Left colon (tissue), 2 donors: ENCODE measurements at regions not wholly inside any gene's neighbourhood (a gene's known extent, or its start where the extent isn't known, plus 50 kb on each side); places are given as distances from the start of the nearest gene placed in this dataset.

Source experiments
- ATAC-seq: fragments of 200-7000 bp; cut with Tn5 transposase; one replicate; pipeline ENCODE4 v1.9.1; 2020; ENCODE audit warnings: mild to moderate bottlenecking, moderate library complexity
- DNase-seq, 2 donors: peaks; one replicate each; pipeline ENCODE4 v3.0.0-alpha.2; 2020
- intact Hi-C, 2 donors: fragments of 100-400 bp; cut with DNase I in 1 of 2; cut with micrococcal nuclease in 1 of 2; formaldehyde crosslinking; loops; one replicate each; pipeline versions ENCODE4 v1.11.2 to v1.14.0; 2022; cut with DNase I, micrococcal nuclease
- donor health status: DM: no; HTN: no; CAD: no.
- donor health status: DM: yes; HTN: yes; CAD: no.

GRCh38 chr17:5686074-5686635 lies 101.8 kb upstream of the NLRP1 start:
- no peak for ATAC-seq
- intact Hi-C loops, result no loop called here
- no peak for DNase-seq

GRCh38 chr17:5687646-5688045 lies 103.3 kb upstream of the NLRP1 start:
- intact Hi-C loops, result no loop called here
- ATAC-seq (no peak), DNase-seq (no peak)

GRCh38 chr17:5693821-5694220 lies 109.5 kb upstream of the NLRP1 start:
- DNase-seq (no peak), ATAC-seq (no peak)
- intact Hi-C loops, result no loop called here

GRCh38 chr17:5694551-5694950 lies 110.2 kb upstream of the NLRP1 start:
- DNase-seq (no peak), ATAC-seq (no peak)
- intact Hi-C loops, result no loop called here

GRCh38 chr17:5695480-5695879 lies 111.2 kb upstream of the NLRP1 start:
- DNase-seq, result no peak
- intact Hi-C loops, result no loop called here

GRCh38 chr17:5698959-5699358 lies 114.7 kb upstream of the NLRP1 start:
- ATAC-seq, result no peak
- intact Hi-C loops, result no loop called here
- no peak for DNase-seq

More at GRCh38 chr17:5695480-5695879, 111.2 kb upstream of the NLRP1 start:
- ATAC-seq, result no peak

- ATAC-seq, result no peak
- DNase-seq, result no peak
- intact Hi-C loops, result loop anchor here in 1 of 2 donors (10.0 kb wide), 1 partner anchor 115 kb away; the partner anchor contains the start of gene NLRP1
These were observed 115.5 kb upstream of the NLRP1 start for GRCh38 chr17:5699814-5700213.

- intact Hi-C loops, result loop anchor here in 1 of 2 donors (10.0 kb wide), 1 partner anchor 116 kb away; the partner anchor contains the start of gene NLRP1
- no peak for ATAC-seq
- no peak for DNase-seq
These were observed 116.4 kb upstream of the NLRP1 start for GRCh38 chr17:5700745-5701144.

- DNase-seq (no peak), ATAC-seq (no peak)
- intact Hi-C loops, result loop anchor here in 1 of 2 donors (10.0 kb wide), 1 partner anchor 117 kb away; the partner anchor contains the start of gene NLRP1
These were observed 117.1 kb upstream of the NLRP1 start for GRCh38 chr17:5701381-5701780.

- ATAC-seq, result no peak
- intact Hi-C loops, result loop anchor here in 1 of 2 donors (10.0 kb wide), 1 partner anchor 118 kb away; the partner anchor contains the start of gene NLRP1
- no peak for DNase-seq
These were observed 118.7 kb upstream of the NLRP1 start for GRCh38 chr17:5702951-5703510.

GRCh38 chr17:5703736-5704135 lies 119.4 kb upstream of the NLRP1 start:
- no peak for ATAC-seq
- intact Hi-C loops, result loop anchor here in 1 of 2 donors (10.0 kb wide), 1 partner anchor 119 kb away; the partner anchor contains the start of gene NLRP1

GRCh38 chr17:5705081-5705875 lies 121.0 kb upstream of the NLRP1 start:
- intact Hi-C loops, result loop anchor here in 1 of 2 donors (10.0 kb wide), 1 partner anchor 120 kb away; the partner anchor contains the start of gene NLRP1
- DNase-seq (no peak), ATAC-seq (no peak)

More at GRCh38 chr17:5703736-5704135, 119.4 kb upstream of the NLRP1 start:
- DNase-seq, result no peak

- DNase-seq, result no peak
- intact Hi-C loops, result loop anchor here in 1 of 2 donors (10.0 kb wide), 1 partner anchor 121 kb away; the partner anchor contains the start of gene NLRP1
- ATAC-seq, result no peak
These were observed 121.7 kb upstream of the NLRP1 start for GRCh38 chr17:5705876-5706576.

- peak; percentile 61 for ATAC-seq
- intact Hi-C loops, result loop anchor here in 1 of 2 donors (10.0 kb wide), 1 partner anchor 122 kb away; the partner anchor contains the start of gene NLRP1
These were observed 122.4 kb upstream of the NLRP1 start for GRCh38 chr17:5706577-5707210.

GRCh38 chr17:5707482-5707881 lies 123.2 kb upstream of the NLRP1 start:
- DNase-seq (no peak), ATAC-seq (no peak)
- intact Hi-C loops, result loop anchor here in 1 of 2 donors (10.0 kb wide), 1 partner anchor 123 kb away; the partner anchor contains the start of gene NLRP1

More at GRCh38 chr17:5706577-5707210, 122.4 kb upstream of the NLRP1 start:
- DNase-seq, result peak; percentile 34 to 64

GRCh38 chr17:5708344-5708743 lies 124.0 kb upstream of the NLRP1 start:
- ATAC-seq (no peak), DNase-seq (no peak)
- intact Hi-C loops, result loop anchor here in 1 of 2 donors (10.0 kb wide), 1 partner anchor 124 kb away; the partner anchor contains the start of gene NLRP1

- ATAC-seq (no peak), DNase-seq (no peak)
- intact Hi-C loops, result no loop called here
These were observed 127.0 kb upstream of the NLRP1 start for GRCh38 chr17:5711344-5711743.

GRCh38 chr17:5714993-5715392 lies 130.7 kb upstream of the NLRP1 start:
- intact Hi-C loops, result no loop called here
- ATAC-seq, result no peak
- no peak for DNase-seq
